ENCODE measurements at regions not wholly inside any gene's neighbourhood (a gene's known extent, or its start where the extent isn't known, plus 50 kb on each side); places are given as distances from the start of the nearest gene placed in this dataset.

- Histone ChIP-seq H3K4me3 (no peak overlapping the region), H3K9me3 (no peaks in the 10 kb centered on the region), H3K27me3 (no peaks in the 10 kb centered on the region), H3K4me1 (no peaks in the 10 kb centered on the region), H3K27ac (no peak overlapping the region), H3K36me3 (no peaks in the 10 kb centered on the region)
- no peak for DNase-seq
- intact Hi-C loops (cut with DNase I) = no loop called here
- ATAC-seq = no peak
- no peak for TF ChIP-seq CTCF (IDR thresholded peaks at IDR 0.05)
Measured at GRCh38 chr14:29078810-29079522, 312.4 kb downstream of the FOXG1 start.

DNA sequence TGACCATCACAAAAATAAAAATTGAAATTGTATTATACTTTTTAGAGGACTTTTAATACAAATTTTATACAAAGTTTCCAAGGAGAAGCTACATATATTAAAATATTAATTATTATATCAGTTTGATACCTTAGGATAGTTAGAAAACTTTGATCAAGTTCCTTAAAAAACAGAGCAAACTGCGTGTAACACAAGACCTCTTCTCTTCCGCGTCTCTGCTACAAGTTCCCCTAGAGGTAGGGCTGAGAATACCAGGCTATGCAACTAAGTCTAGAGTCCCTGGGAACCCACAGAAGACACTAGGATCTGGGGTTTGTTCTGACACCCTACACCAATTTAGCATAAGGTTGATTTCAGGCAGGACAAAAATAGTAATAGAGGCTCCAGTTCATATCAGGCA, 319.0 kb downstream of the FOXG1 start:
- no peaks in the 10 kb centered on the region for H3K36me3 ChIP-seq
- no peak overlapping the region for H3K4me3 ChIP-seq
- ATAC-seq (no peak), DNase-seq (no peak)
- H3K27me3 ChIP-seq = no peaks in the 10 kb centered on the region
- H3K27ac ChIP-seq = no peak overlapping the region
- TF ChIP-seq CTCF (IDR thresholded peaks at IDR 0.05) = peak; percentile 22
- no peaks in the 10 kb centered on the region for H3K9me3 ChIP-seq
- no peaks in the 10 kb centered on the region for H3K4me1 ChIP-seq
- intact Hi-C loops (cut with DNase I) = no loop called here

DNA sequence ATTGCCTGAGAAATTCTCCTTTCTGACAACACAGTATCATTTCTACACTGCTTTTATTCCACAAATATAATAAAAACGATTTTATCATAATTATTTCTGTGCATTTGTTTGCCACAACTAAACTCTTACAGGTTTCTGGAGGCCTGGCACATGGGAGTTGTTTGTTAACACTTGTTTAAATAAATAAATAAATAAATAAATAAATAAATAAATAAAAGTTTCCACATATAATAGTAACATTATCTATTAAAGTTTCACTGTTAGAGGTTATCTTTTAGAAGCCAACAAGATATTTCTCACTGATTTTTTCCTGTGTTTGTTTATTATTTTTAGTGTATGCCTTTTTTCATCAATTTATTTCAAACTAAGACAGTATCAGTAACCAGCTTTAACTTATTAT, 323.3 kb downstream of the FOXG1 start:
- no peaks in the 10 kb centered on the region for H3K27me3 ChIP-seq
- H3K4me3 ChIP-seq = no peak overlapping the region
- ATAC-seq (no peak), DNase-seq (no peak)
- no peak overlapping the region for H3K27ac ChIP-seq
- TF ChIP-seq CTCF (IDR thresholded peaks at IDR 0.05) = no peak
- no peaks in the 10 kb centered on the region for H3K4me1 ChIP-seq
- no peaks in the 10 kb centered on the region for H3K36me3 ChIP-seq
- intact Hi-C loops (cut with DNase I) = no loop called here
- H3K9me3 ChIP-seq = no peaks in the 10 kb centered on the region

DNA sequence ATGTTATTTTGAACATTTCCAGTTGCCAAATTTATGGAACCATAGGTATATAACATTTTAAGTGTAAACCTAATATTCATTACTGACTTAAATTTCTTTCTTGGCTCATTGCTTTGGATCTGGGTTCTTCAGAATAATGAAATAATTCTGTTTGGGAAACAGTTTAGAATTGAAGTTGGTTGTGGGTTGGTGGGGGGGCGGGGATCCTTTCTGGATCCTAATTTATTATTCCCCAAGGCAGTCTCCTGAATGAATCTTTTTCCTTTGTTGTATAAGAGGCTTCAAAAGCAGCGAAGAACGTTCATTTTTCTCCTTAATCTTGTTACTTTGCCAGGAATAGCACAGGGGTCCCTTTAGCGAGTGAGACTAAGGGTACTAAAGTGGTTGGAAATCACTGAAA, 325.5 kb downstream of the FOXG1 start:
- intact Hi-C loops (cut with DNase I) = no loop called here
- Histone ChIP-seq H3K9me3 (no peaks in the 10 kb centered on the region), H3K4me1 (no peaks in the 10 kb centered on the region), H3K36me3 (no peaks in the 10 kb centered on the region), H3K27ac (no peak overlapping the region), H3K4me3 (no peak overlapping the region), H3K27me3 (no peaks in the 10 kb centered on the region)
- ATAC-seq = no peak
- DNase-seq = no peak
- TF ChIP-seq CTCF (IDR thresholded peaks at IDR 0.05) = no peak

DNA sequence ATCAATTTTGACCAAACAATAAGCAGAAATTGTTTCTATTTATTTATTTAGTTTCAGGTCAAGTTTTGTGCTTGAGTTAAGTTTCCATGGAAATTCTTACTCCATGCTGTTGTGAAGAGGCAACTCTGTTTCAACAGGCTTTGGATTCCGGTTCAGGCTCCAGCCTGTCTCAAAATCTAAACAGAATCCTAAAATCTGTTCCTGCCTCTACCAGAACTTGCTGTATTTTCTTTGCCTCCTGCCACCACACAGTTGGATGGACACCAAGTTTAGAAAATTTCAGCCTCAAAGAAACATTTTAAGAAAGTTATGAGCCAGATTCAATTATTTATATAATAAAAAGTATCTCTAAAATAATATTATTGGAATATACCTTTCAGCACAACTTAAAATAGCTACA, 330.9 kb downstream of the FOXG1 start:
- no peak overlapping the region for H3K27ac ChIP-seq
- intact Hi-C loops (cut with DNase I) = no loop called here
- no peaks in the 10 kb centered on the region for H3K36me3 ChIP-seq
- no peaks in the 10 kb centered on the region for H3K9me3 ChIP-seq
- H3K27me3 ChIP-seq = no peaks in the 10 kb centered on the region
- TF ChIP-seq CTCF (IDR thresholded peaks at IDR 0.05) = no peak
- ATAC-seq = no peak
- H3K4me3 ChIP-seq = no peak overlapping the region
- H3K4me1 ChIP-seq = no peaks in the 10 kb centered on the region
- no peak for DNase-seq

GRCh38 chr14:29098656-29099055, 332.1 kb downstream of the FOXG1 start:
- DNase-seq = no peak
- H3K27me3 ChIP-seq = no peaks in the 10 kb centered on the region
- H3K36me3 ChIP-seq = no peaks in the 10 kb centered on the region
- no peak overlapping the region for H3K27ac ChIP-seq
- no peak for ATAC-seq
- H3K4me3 ChIP-seq = no peak overlapping the region
- no peaks in the 10 kb centered on the region for H3K9me3 ChIP-seq
- intact Hi-C loops (cut with DNase I) = no loop called here
- no peak for TF ChIP-seq CTCF (IDR thresholded peaks at IDR 0.05)
- no peaks in the 10 kb centered on the region for H3K4me1 ChIP-seq

All from upper lobe of right lung (tissue), 1 donor.